ENCODE measurements at regions not wholly inside any gene's neighbourhood (a gene's known extent, or its start where the extent isn't known, plus 50 kb on each side); places are given as distances from the start of the nearest gene placed in this dataset.

GRCh38 chr1:187063271-187063670 lies 234.5 kb downstream of the PLA2G4A start:
- no peak for TF ChIP-seq CTCF (IDR thresholded peaks at IDR 0.05; ENCODE audit: low read length)
- TF ChIP-seq EZH2 (IDR thresholded peaks at IDR 0.05; ENCODE audit: borderline replicate concordance, low read length): no peak
